GM19463 (cell line): ENCODE measurements at regions not wholly inside any gene's neighbourhood (a gene's known extent, or its start where the extent isn't known, plus 50 kb on each side); places are given as distances from the start of the nearest gene placed in this dataset.
"Not testable (repeated sequence)": the region's sequence is repeated elsewhere in the genome, so short reads cannot be mapped to it uniquely, and the experiment has no call there.

ENCODE experiments used
- ATAC-seq: cut with Tn5 transposase; IDR thresholded peaks from one replicate; pipeline ENCODE4 v1.9.1; 2021; ENCODE audit warnings: mild to moderate bottlenecking, moderate library complexity; ENCODE audit not compliant: unreplicated experiment

- ATAC-seq: no peak
Measured at GRCh38 chr14:53412819-53413675, 259.9 kb upstream of the DDHD1 start.

GRCh38 chr14:53411125-53411524, 258.0 kb upstream of the DDHD1 start:
- ATAC-seq: no peak

GRCh38 chr14:53409969-53410368, 256.8 kb upstream of the DDHD1 start:
- no peak for ATAC-seq

- ATAC-seq: no peak
Measured at GRCh38 chr14:53409289-53409688, 256.2 kb upstream of the DDHD1 start.

- ATAC-seq: no peak
Measured at GRCh38 chr14:53408175-53408879, 255.2 kb upstream of the DDHD1 start.

- ATAC-seq: no peak
Measured at GRCh38 chr14:53406519-53406918, 253.4 kb upstream of the DDHD1 start.

- ATAC-seq: no peak
Measured at GRCh38 chr14:53401646-53402045, 248.5 kb upstream of the DDHD1 start.

GRCh38 chr14:53399057-53399456, 245.9 kb upstream of the DDHD1 start:
- no peak for ATAC-seq

- no peak for ATAC-seq
Measured at GRCh38 chr14:53398616-53399015, 245.5 kb upstream of the DDHD1 start.

GRCh38 chr14:53395267-53395666, 242.1 kb upstream of the DDHD1 start:
- ATAC-seq: not testable (repeated sequence)

GRCh38 chr14:53391631-53392285, 238.6 kb upstream of the DDHD1 start:
- no peak for ATAC-seq

- ATAC-seq: no peak
Measured at GRCh38 chr14:53391156-53391555, 238.0 kb upstream of the DDHD1 start.

GRCh38 chr14:53390008-53390407, 236.9 kb upstream of the DDHD1 start:
- ATAC-seq: no peak

- ATAC-seq: no peak
Measured at GRCh38 chr14:53389202-53389601, 236.1 kb upstream of the DDHD1 start.

- no peak for ATAC-seq
Measured at GRCh38 chr14:53386362-53386761, 233.2 kb upstream of the DDHD1 start.

GRCh38 chr14:53384536-53384935, 231.4 kb upstream of the DDHD1 start:
- ATAC-seq: no peak

- ATAC-seq: no peak
Measured at GRCh38 chr14:53384073-53384472, 230.9 kb upstream of the DDHD1 start.

GRCh38 chr14:53381895-53382294, 228.8 kb upstream of the DDHD1 start:
- ATAC-seq: no peak

GRCh38 chr14:53380867-53381225, 227.7 kb upstream of the DDHD1 start:
- ATAC-seq: no peak

GRCh38 chr14:53380052-53380866, 227.1 kb upstream of the DDHD1 start:
- ATAC-seq: no peak

GRCh38 chr14:53378142-53378541, 225.0 kb upstream of the DDHD1 start:
- no peak for ATAC-seq
